ENCODE measurements at regions not wholly inside any gene's neighbourhood (a gene's known extent, or its start where the extent isn't known, plus 50 kb on each side); places are given as distances from the start of the nearest gene placed in this dataset.

- no peak for TF ChIP-seq CTCF (IDR thresholded peaks at IDR 0.05; ENCODE audit: insufficient read depth, low read length, poor library complexity, severe bottlenecking)
- no peak for TF ChIP-seq EZH2phosphoT487 (conservative IDR thresholded peaks at IDR 0.05; ENCODE audit: low read length)
Observed at GRCh38 chr22:49449377-49449776, 378.3 kb downstream of the BRD1 start.
